ENCODE measurements at regions not wholly inside any gene's neighbourhood (a gene's known extent, or its start where the extent isn't known, plus 50 kb on each side); places are given as distances from the start of the nearest gene placed in this dataset.

- TF ChIP-seq CTCF (IDR thresholded peaks at IDR 0.05; ENCODE audit: low read depth, low read length, poor library complexity, severe bottlenecking), result no peak
- TF ChIP-seq EZH2phosphoT487 (IDR thresholded peaks at IDR 0.05; ENCODE audit: borderline replicate concordance, low read length), result no peak
Observed at GRCh38 chr10:80909254-80909653, 371.6 kb downstream of the SH2D4B start.

All from DOHH2 (cell line).